IPS-NIHi11 (cell line): ENCODE measurements at regions not wholly inside any gene's neighbourhood (a gene's known extent, or its start where the extent isn't known, plus 50 kb on each side); places are given as distances from the start of the nearest gene placed in this dataset.

ENCODE experiments used
- DNase-seq: peaks from one replicate; pipeline ENCODE4 v3.0.0; 2012; ENCODE audit warnings: mixed read lengths, low spot score

- peak; percentile 11 for DNase-seq
These were observed 357.3 kb upstream of the RGS6 start for GRCh38 chr14:71574976-71575375.

GRCh38 chr14:71576472-71576871, 355.8 kb upstream of the RGS6 start:
- no peak for DNase-seq

- DNase-seq: no peak
These were observed 352.9 kb upstream of the RGS6 start for GRCh38 chr14:71579331-71579730.

GRCh38 chr14:71582705-71583104, 349.5 kb upstream of the RGS6 start:
- no peak for DNase-seq

- no peak for DNase-seq
These were observed 349.0 kb upstream of the RGS6 start for GRCh38 chr14:71583194-71583593.

- no peak for DNase-seq
These were observed 348.5 kb upstream of the RGS6 start for GRCh38 chr14:71583705-71584104.

GRCh38 chr14:71585361-71585760, 346.9 kb upstream of the RGS6 start:
- DNase-seq: no peak

GRCh38 chr14:71586131-71586897, 345.9 kb upstream of the RGS6 start:
- no peak for DNase-seq

- DNase-seq: no peak
These were observed 344.2 kb upstream of the RGS6 start for GRCh38 chr14:71588028-71588427.

GRCh38 chr14:71588576-71589215, 343.5 kb upstream of the RGS6 start:
- DNase-seq: no peak

- DNase-seq: no peak
These were observed 342.6 kb upstream of the RGS6 start for GRCh38 chr14:71589609-71590008.

- DNase-seq: no peak
These were observed 342.1 kb upstream of the RGS6 start for GRCh38 chr14:71590131-71590530.

- no peak for DNase-seq
These were observed 341.0 kb upstream of the RGS6 start for GRCh38 chr14:71591231-71591630.

- DNase-seq: no peak
These were observed 340.3 kb upstream of the RGS6 start for GRCh38 chr14:71591929-71592328.

- DNase-seq: peak; percentile 25
These were observed 339.9 kb upstream of the RGS6 start for GRCh38 chr14:71592361-71592760.

- no peak for DNase-seq
These were observed 338.3 kb upstream of the RGS6 start for GRCh38 chr14:71593966-71594365.

GRCh38 chr14:71594821-71595220, 337.4 kb upstream of the RGS6 start:
- no peak for DNase-seq

- no peak for DNase-seq
These were observed 336.8 kb upstream of the RGS6 start for GRCh38 chr14:71595441-71595840.

GRCh38 chr14:71597287-71597920, 334.8 kb upstream of the RGS6 start:
- no peak for DNase-seq

- DNase-seq: no peak
These were observed 334.1 kb upstream of the RGS6 start for GRCh38 chr14:71597955-71598660.

GRCh38 chr14:71600309-71600708, 331.9 kb upstream of the RGS6 start:
- no peak for DNase-seq

GRCh38 chr14:71602524-71602923, 329.7 kb upstream of the RGS6 start:
- DNase-seq: no peak

- DNase-seq: no peak
These were observed 328.0 kb upstream of the RGS6 start for GRCh38 chr14:71604231-71604630.
